Common myeloid progenitor, CD34-positive (primary cell): ENCODE measurements at regions not wholly inside any gene's neighbourhood (a gene's known extent, or its start where the extent isn't known, plus 50 kb on each side); places are given as distances from the start of the nearest gene placed in this dataset.
"Not testable (repeated sequence)": the region's sequence is repeated elsewhere in the genome, so short reads cannot be mapped to it uniquely, and the experiment has no call there.

ENCODE experiments used
- CTCF ChIA-PET: fragments of 350-600 bp; sonication (Branson Sonifier 250); formaldehyde crosslinking; loops from one replicate; lab custom pipeline; 2021; ENCODE audit warnings: antibody characterized with exemption; lab: Charles Lee
- POLR2A ChIA-PET: fragments of 350-600 bp; sonication (Branson Sonifier 250); formaldehyde crosslinking; loops from one replicate; lab custom pipeline; 2021; ENCODE audit warnings: antibody characterized with exemption; lab: Charles Lee
- DNase-seq, 3 donors: peaks; one replicate each; pipeline versions ENCODE4 v3.0.0 to v3.0.0-alpha.2; 2013
- H3K27ac ChIP-seq, 2 experiments: 1 replicate in 1 of 2; 2 replicates in 1 of 2; pipeline ENCODE4 v1.7.0; 2013; ENCODE audit warnings: inconsistent platforms in 2 of 2, low read length in 2 of 2, mild to moderate bottlenecking in 2 of 2, low read depth in 1 of 2, moderate library complexity in 1 of 2; ENCODE audit not compliant: severe bottlenecking in 2 of 2, insufficient read depth in 1 of 2, poor library complexity in 1 of 2
- H3K27me3 ChIP-seq, 5 experiments: replicated peaks in 2 of 5; 1 replicate in 3 of 5; 2 replicates in 2 of 5; pipeline versions ENCODE4 v1.6.1 to v1.7.0; 2013; ENCODE audit warnings: low read length in 4 of 5, mild to moderate bottlenecking in 2 of 5, moderate library complexity in 2 of 5, inconsistent platforms in 1 of 5; ENCODE audit not compliant: insufficient read depth in 5 of 5, control insufficient read depth in 4 of 5
- H3K36me3 ChIP-seq, 4 experiments: 1 replicate in 2 of 4; 2 replicates in 2 of 4; pipeline versions ENCODE4 v1.6.1 to v1.7.0; 2013; ENCODE audit warnings: low read length in 3 of 4, control low read depth in 1 of 4, mild to moderate bottlenecking in 1 of 4; ENCODE audit not compliant: control insufficient read depth in 4 of 4, insufficient read depth in 4 of 4
- H3K4me1 ChIP-seq, 4 experiments: 1 replicate in 3 of 4; 2 replicates in 1 of 4; pipeline versions ENCODE4 v1.6.1 to v1.7.1; 2013; ENCODE audit warnings: low read length in 3 of 4, mild to moderate bottlenecking in 3 of 4, control low read depth in 1 of 4, inconsistent platforms in 1 of 4, moderate library complexity in 1 of 4; ENCODE audit not compliant: control insufficient read depth in 4 of 4, insufficient read depth in 4 of 4; ENCODE audit errors: control extremely low read depth in 1 of 4
- H3K4me3 ChIP-seq, 7 experiments: 1 replicate in 4 of 7; 2 replicates in 3 of 7; pipeline versions ENCODE4 v1.5.1 to v1.7.0; 2013; ENCODE audit warnings: mild to moderate bottlenecking in 7 of 7, low read length in 6 of 7, moderate library complexity in 6 of 7, inconsistent platforms in 2 of 7, low read depth in 2 of 7, control low read depth in 1 of 7; ENCODE audit not compliant: insufficient read depth in 4 of 7, control insufficient read depth in 1 of 7; ENCODE audit errors: extremely low read depth in 1 of 7
- H3K9me3 ChIP-seq, 5 experiments: 1 replicate in 4 of 5; 2 replicates in 1 of 5; pipeline versions ENCODE4 v1.6.1 to v1.7.1; 2013; ENCODE audit warnings: low read length in 4 of 5, mild to moderate bottlenecking in 2 of 5, inconsistent platforms in 1 of 5, low read depth in 1 of 5, moderate library complexity in 1 of 5; ENCODE audit not compliant: control insufficient read depth in 4 of 5, insufficient read depth in 2 of 5; ENCODE audit errors: control extremely low read depth in 1 of 5
- WGBS: methylation state at CpG from one replicate; pipeline ENCODE4 v1.1.5; 2013; ENCODE audit not compliant: insufficient coverage; 5-methylcytosine and 5-hydroxymethylcytosine counted together

DNA sequence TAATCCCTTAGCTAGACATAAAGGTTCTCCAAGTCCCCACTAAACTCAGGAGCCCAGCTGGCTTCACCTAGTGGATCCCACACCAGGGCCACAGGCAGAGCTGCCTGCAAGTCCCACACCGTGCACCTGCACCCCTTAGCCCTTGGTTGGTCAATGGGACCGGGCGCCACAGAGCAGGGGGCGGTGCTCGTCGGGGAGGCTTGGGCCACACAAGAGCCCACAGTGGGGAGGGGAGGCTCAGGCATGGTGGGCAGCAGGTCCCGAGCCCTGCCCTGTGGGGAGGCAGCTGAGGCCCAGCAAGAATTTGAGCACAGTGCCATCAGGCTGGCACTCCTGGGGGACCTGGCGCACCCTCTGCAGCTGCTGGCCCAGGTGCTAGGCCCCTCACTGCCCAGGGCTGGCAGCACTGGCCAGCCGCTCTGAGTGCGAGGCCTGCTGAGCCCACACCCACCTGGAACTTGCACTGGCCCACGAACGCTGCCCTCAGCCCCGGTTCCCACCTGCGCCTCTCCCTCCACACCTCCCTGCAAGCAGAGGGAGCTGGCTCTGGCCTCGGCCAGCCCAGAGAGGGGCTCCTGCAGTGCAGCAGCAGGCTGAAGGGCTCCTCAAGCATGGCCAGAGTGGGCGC is 101.7 kb upstream of the PGR start:
- CTCF ChIA-PET, H3K36me3 ChIP-seq, H3K4me1 ChIP-seq, H3K9me3 ChIP-seq, DNase-seq, POLR2A ChIA-PET, H3K27ac ChIP-seq, H3K4me3 ChIP-seq, H3K27me3 ChIP-seq: not testable (repeated sequence)
- WGBS = 97% methylated on average over 10 of the region's 16 CpGs

DNA sequence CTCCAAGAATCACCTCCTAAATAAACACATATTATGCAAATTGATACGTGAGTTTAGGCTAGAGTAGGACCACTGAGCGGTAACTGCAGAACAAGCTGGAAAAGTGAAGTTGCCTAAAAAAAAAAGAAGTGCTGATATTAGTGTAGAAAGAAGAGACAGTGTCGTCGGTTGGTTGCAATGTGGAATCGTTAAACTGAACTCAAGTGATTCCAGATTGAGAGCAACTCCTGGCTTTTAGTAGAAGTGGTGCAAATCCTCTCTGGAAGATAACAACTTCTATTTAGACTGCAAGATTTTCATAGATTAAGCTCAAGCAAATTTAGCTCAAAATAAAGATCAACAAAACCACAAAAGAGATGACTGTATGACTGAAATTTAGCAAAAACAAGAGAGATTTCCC is 97.0 kb upstream of the PGR start:
- no peak for DNase-seq
- H3K27ac ChIP-seq = no peak overlapping the region
- H3K27me3 ChIP-seq = no peaks in the 10 kb centered on the region
- CTCF ChIA-PET = no interaction called here
- no peak overlapping the region for H3K4me3 ChIP-seq
- peaks cover 0 to 13% (median 7%) of the 10 kb centered on the region in 5 experiments for H3K9me3 ChIP-seq
- 95% methylated on average over 4 of the region's 5 CpGs for WGBS
- POLR2A ChIA-PET = no interaction called here
- no peaks in the 10 kb centered on the region for H3K36me3 ChIP-seq
- H3K4me1 ChIP-seq = no peaks in the 10 kb centered on the region

DNA sequence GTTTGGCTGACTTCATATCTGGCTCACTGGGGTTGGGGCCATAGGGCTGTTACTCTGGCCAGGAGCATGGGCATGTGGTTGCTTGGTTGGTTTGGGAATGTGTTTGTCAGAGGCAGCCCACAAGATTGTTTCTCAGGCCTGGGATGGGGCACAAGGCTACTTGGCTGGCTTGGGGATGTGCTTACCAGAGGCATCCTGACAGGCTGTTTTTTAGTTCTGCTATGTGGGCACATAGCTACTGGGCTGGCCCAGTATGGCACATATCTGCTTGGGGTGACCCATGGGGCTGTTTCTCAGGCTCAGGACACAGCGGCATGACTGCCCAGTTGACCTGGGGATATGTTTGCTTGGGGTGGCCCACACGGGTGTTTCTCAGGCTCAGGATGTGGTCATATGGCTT is 94.6 kb upstream of the PGR start:
- H3K9me3 ChIP-seq = peaks cover 0 to 15% (median 7%) of the 10 kb centered on the region in 5 experiments
- CTCF ChIA-PET = no interaction called here
- POLR2A ChIA-PET = no interaction called here

DNA sequence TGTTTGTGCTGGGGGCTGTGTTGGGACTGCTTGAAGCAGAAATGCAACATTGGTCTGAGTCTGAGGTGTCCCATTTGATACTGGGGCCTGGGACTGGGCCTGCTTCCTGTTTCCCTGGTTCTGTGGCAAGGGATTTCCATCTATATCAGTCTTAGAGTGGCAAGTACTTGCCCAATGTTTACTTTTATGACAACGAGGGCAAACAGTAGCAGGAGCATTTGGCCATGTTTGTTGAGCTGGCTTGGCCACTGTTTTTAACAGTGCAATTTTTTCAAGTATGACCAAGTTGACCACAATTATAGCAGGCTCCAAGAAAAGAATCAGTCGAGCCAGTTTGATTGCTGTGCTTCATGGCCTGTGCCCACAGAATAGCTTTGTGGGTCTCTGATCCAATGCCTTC is 88.5 kb upstream of the PGR start:
- H3K4me1 ChIP-seq, H3K9me3 ChIP-seq, CTCF ChIA-PET, H3K27ac ChIP-seq, DNase-seq, H3K36me3 ChIP-seq, H3K27me3 ChIP-seq, POLR2A ChIA-PET, H3K4me3 ChIP-seq: not testable (repeated sequence)
- 89% methylated on average over 2 of the region's 2 CpGs for WGBS

More for the DNA sequence above, 94.6 kb upstream of the PGR start:
- Histone ChIP-seq H3K36me3 (no peaks in the 10 kb centered on the region), H3K27me3 (no peaks in the 10 kb centered on the region), H3K27ac (no peak overlapping the region), H3K4me1 (no peaks in the 10 kb centered on the region), H3K4me3 (no peak overlapping the region)
- 88% methylated on average over 2 of the region's 2 CpGs for WGBS
- DNase-seq = no peak

DNA sequence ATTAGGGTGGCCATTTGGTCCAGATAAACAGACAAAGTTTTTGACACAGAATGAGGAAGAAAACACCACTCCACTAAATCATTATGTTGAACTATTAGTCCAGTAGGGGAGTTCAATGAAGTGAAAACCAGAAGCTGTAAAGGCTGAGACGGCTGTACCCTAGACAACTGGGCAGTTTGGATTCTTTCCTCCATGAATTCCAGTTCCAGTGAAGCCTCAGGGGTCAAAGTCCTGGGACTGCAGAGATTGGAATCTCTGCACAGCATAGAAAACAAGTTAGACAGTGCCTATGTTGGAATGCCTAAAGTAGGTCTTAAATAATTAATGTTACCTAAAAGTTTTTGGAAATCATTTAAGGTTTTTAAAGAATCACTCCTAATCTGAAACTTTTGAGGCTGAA is 86.5 kb upstream of the PGR start:
- H3K36me3 ChIP-seq, H3K27me3 ChIP-seq, H3K27ac ChIP-seq, H3K4me1 ChIP-seq, DNase-seq, H3K4me3 ChIP-seq, POLR2A ChIA-PET, CTCF ChIA-PET: not testable (repeated sequence)
- 71% methylated on average over 1 of the region's 1 CpG for WGBS
- peaks cover 0 to 11% (median 3%) of the 10 kb centered on the region in 5 experiments for H3K9me3 ChIP-seq

DNA sequence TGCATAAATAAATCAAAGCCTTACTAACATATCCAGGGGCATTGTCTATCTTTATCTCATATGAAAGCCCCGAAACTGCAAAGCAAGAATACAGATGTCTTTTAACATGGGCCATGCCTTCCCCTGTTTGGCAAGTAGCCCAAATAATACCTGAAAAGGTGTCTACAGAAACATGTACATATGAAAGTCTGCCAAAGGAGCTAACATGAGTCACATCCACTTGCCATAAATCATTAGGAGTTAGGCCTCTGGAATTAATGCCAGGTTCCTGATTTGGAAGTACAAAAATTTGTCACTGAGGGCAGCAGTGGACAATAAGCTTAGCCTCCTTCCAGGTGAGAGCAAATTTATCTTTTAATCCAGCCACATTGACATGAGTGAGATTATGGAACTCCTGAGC is 85.5 kb upstream of the PGR start:
- ChIA-PET POLR2A (no interaction called here), CTCF (no interaction called here)
- Histone ChIP-seq H3K27ac (no peak overlapping the region), H3K27me3 (no peaks in the 10 kb centered on the region), H3K4me3 (no peak overlapping the region), H3K9me3 (peaks cover 0 to 9% (median 5%) of the 10 kb centered on the region in 5 experiments), H3K4me1 (no peaks in the 10 kb centered on the region), H3K36me3 (no peaks in the 10 kb centered on the region)
- no peak for DNase-seq
- WGBS = 82% methylated on average over 1 of the region's 1 CpG

DNA sequence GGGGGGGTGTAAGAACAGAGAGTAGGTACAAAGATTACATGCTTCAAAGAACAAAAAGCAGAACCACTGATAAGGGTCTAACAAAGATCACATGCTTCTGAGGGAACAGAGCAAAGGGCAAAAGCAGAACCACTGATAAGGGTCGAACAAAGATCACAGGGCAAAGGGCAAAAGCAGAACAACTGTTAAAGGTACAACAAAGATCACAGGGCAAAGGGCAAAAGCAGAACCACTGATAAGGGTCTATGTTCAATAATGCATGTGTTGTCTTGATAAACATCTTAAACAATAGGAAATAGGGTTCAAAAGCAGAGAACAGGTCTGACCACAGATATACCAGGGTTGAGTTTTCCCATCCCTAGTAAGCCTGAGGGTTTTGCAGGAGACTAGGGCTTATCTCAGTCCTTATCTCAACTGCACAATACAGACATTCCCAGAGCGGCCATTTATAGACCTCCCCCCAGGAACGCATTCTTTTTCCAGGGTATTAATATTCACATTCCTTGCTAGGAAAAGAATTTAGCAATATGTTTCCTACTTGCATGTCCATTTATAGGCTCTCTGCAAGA is 81.9 kb upstream of the PGR start:
- 100% methylated on average over 3 of the region's 3 CpGs for WGBS
- Histone ChIP-seq H3K9me3 (peaks cover 0 to 21% (median 5%) of the 10 kb centered on the region in 5 experiments), H3K36me3 (no peaks in the 10 kb centered on the region), H3K4me1 (no peaks in the 10 kb centered on the region), H3K27me3 (no peaks in the 10 kb centered on the region), H3K4me3 (no peak overlapping the region), H3K27ac (no peak overlapping the region)
- ChIA-PET CTCF (no interaction called here), POLR2A (no interaction called here)
- peak in 1 of 3 donors; percentile 0 for DNase-seq
